ENCODE measurements at regions not wholly inside any gene's neighbourhood (a gene's known extent, or its start where the extent isn't known, plus 50 kb on each side); places are given as distances from the start of the nearest gene placed in this dataset.

- no peak for TF ChIP-seq EZH2 (IDR thresholded peaks at IDR 0.05; ENCODE audit: low read depth)
- TF ChIP-seq CTCF (conservative IDR thresholded peaks at IDR 0.05) = no peak
These were observed 120.7 kb downstream of the TBX19 start for GRCh38 chr1:168401341-168401740.

All from PC-9 (cell line).